Progenitor cell of endocrine pancreas (in vitro differentiated cells): ENCODE measurements at regions not wholly inside any gene's neighbourhood (a gene's known extent, or its start where the extent isn't known, plus 50 kb on each side); places are given as distances from the start of the nearest gene placed in this dataset.

Experiments used
- DNase-seq: peaks from one replicate; pipeline ENCODE4 v3.0.0; 2021; ENCODE audit warnings: low spot score; ENCODE audit not compliant: unreplicated experiment
- H3K27ac Mint-ChIP-seq: 2 replicates; pipeline ENCODE4 v1.8.0; 2021; ENCODE audit warnings: mild to moderate bottlenecking, moderate library complexity, mixed read lengths
- H3K27me3 Mint-ChIP-seq: 2 replicates; pipeline ENCODE4 v1.8.0; 2021; ENCODE audit warnings: mixed read lengths
- H3K36me3 Mint-ChIP-seq: 2 replicates; pipeline ENCODE4 v1.8.0; 2022; ENCODE audit warnings: mixed read lengths; ENCODE audit not compliant: insufficient read depth
- H3K4me1 Mint-ChIP-seq: 2 replicates; pipeline ENCODE4 v1.8.0; 2021; ENCODE audit warnings: low read depth, mixed read lengths
- H3K4me3 Mint-ChIP-seq: 2 replicates; pipeline ENCODE4 v1.8.0; 2021; ENCODE audit warnings: low read depth, mild to moderate bottlenecking, moderate library complexity, mixed read lengths
- H3K9me3 Mint-ChIP-seq: 2 replicates; pipeline ENCODE4 v1.8.0; 2021; ENCODE audit warnings: low read depth, mixed read lengths
- TF ChIP-seq, protein P1 (sequence below): fragments of 200-600 bp; sonication (generic); IDR thresholded peaks from one replicate; pipeline ENCODE4 v1.5.0; 2021; ENCODE audit warnings: antibody characterized with exemption, mild to moderate bottlenecking; ENCODE audit not compliant: unreplicated experiment

DNA sequence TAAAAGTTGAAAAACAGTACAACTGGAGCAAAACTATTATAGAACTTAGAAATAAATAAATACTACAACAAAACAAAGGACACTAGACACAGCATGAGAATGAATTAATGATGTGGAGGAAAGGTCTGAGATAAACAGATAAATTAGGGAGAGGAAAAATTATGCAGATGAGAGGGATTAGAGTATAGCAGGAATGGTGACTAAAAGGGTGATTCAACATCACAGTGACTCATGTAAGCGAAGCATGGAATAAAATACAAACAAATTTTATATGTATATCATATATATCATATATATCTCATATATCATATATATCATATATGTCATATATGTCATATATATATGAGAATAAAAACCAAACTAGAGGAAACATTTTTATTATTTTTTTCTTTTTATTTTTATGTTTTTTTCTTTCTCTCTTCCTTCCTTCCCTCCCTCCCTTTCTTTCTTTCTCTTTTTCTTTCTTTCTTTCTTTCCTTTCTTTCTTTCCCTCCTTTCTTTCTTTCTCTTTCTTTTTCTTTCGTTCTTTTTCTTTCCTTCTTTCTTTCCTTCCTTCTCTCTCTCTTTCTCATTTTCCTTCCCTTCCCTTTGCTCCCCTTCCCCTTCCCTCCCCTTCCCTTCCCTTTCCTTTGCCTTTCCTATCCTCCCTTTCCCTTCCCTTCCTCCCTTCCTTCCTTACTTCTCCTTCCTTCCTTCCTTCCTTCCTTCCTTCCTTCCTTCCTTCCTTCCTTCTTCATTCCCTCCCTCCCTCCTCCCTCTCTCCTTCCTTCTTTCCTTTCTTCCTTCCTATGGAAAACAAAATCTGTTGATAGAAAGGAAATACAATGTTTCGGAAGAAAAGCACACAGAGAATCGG is 1014.6 kb downstream of the GRIK2 start:
- DNase-seq, result no peak
- no peaks in the 10 kb centered on the region for H3K27me3 Mint-ChIP-seq
- H3K4me1 Mint-ChIP-seq, result no peaks in the 10 kb centered on the region
- no peaks in the 10 kb centered on the region for H3K36me3 Mint-ChIP-seq
- TF ChIP-seq, protein P1, sequence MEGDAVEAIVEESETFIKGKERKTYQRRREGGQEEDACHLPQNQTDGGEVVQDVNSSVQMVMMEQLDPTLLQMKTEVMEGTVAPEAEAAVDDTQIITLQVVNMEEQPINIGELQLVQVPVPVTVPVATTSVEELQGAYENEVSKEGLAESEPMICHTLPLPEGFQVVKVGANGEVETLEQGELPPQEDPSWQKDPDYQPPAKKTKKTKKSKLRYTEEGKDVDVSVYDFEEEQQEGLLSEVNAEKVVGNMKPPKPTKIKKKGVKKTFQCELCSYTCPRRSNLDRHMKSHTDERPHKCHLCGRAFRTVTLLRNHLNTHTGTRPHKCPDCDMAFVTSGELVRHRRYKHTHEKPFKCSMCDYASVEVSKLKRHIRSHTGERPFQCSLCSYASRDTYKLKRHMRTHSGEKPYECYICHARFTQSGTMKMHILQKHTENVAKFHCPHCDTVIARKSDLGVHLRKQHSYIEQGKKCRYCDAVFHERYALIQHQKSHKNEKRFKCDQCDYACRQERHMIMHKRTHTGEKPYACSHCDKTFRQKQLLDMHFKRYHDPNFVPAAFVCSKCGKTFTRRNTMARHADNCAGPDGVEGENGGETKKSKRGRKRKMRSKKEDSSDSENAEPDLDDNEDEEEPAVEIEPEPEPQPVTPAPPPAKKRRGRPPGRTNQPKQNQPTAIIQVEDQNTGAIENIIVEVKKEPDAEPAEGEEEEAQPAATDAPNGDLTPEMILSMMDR, result no peak
- no peak overlapping the region for H3K27ac Mint-ChIP-seq
- H3K4me3 Mint-ChIP-seq, result no peak overlapping the region
- H3K9me3 Mint-ChIP-seq, result peaks cover 3% of the 10 kb centered on the region

DNA sequence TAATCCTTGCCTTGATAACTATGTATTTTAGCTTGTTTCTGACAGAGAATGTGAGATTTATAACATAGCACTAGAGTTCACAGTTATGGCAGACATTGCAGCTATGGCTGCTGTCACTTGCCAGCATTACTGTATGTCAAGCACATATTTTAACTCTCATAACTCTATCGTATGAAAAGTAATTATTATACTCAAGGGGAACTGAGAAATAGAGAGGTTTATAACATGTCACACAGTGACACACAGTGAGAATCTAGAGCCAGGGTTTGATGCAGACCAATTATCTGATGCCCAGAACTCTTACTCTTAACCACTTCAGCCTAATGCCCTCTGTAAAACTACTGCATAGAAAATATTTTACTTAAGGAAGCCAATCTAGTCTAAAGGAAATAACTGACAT is 1012.4 kb downstream of the GRIK2 start:
- Mint-ChIP-seq H3K36me3 (no peaks in the 10 kb centered on the region), H3K4me1 (no peaks in the 10 kb centered on the region), H3K27ac (no peak overlapping the region), H3K9me3 (peaks cover 3% of the 10 kb centered on the region), H3K27me3 (no peaks in the 10 kb centered on the region), H3K4me3 (no peak overlapping the region)
- TF ChIP-seq, protein P1, result no peak
- no peak for DNase-seq

DNA sequence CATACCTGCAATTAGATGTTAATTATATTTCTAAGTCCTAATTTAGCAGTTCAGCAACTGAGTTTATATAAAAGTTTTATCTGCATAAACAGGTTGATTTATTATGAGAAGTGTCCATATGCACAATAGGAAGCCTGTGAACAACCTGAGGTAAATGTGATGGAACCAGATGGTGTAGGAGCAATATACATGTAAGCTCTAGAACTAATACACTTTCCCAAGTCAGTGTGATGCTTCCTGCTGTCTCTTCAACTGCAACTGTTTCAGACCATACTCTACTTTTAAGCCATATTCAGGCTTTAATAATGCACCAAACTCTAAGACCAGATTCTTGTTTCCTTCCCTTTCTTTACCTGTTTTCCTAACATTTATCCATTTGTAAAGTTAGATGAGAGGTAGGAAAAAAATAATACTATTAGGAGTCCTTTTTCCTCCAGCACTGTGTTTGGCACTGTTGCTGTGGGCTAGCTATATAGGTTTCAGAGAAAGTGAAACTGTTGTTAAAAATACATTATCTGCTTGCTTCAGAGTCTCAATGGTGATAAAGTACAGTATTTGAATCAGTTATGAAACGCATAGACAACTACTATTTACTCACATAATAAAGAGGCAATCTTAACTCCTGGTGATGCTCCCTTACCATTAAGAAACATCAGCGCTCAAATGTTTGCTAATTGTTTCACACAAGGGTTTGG is 1009.3 kb downstream of the GRIK2 start:
- TF ChIP-seq, protein P1, result no peak
- Mint-ChIP-seq H3K4me1 (no peaks in the 10 kb centered on the region), H3K27me3 (no peaks in the 10 kb centered on the region), H3K27ac (no peak overlapping the region), H3K4me3 (no peak overlapping the region), H3K36me3 (no peaks in the 10 kb centered on the region), H3K9me3 (peaks cover 3% of the 10 kb centered on the region)
- no peak for DNase-seq

DNA sequence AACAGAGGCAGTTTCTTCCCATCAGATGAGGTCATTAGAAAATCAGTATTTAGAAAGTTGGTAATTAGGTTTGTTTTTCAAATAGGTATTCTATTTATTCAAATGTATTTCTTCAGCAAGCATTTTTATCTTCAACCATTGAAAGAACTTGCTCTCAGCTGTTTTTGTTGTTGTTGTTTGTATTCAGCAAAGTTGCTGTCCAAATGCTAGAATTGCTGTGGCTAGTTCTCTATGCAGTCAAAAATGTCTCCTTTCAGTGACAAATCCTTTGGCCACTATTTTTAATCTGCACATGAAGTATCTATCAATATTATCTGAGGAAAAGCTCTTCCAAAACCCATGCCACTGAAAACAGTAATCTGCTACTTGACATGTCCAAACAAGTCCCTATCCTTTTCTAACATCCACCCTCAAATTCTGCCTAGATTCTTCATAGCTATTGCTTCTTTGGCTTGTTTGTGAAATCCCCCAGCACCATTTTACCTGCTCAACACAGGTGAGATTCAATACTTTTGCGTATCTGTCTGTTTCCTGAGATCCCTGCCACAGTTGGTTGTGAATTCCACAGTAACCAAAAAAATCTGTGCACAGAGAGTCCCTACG is 1005.4 kb downstream of the GRIK2 start:
- no peak overlapping the region for H3K4me3 Mint-ChIP-seq
- H3K27me3 Mint-ChIP-seq, result no peaks in the 10 kb centered on the region
- H3K9me3 Mint-ChIP-seq, result peaks cover 6% of the 10 kb centered on the region
- H3K4me1 Mint-ChIP-seq, result no peaks in the 10 kb centered on the region
- no peak overlapping the region for H3K27ac Mint-ChIP-seq
- TF ChIP-seq, protein P1, result no peak
- no peak for DNase-seq
- no peaks in the 10 kb centered on the region for H3K36me3 Mint-ChIP-seq

DNA sequence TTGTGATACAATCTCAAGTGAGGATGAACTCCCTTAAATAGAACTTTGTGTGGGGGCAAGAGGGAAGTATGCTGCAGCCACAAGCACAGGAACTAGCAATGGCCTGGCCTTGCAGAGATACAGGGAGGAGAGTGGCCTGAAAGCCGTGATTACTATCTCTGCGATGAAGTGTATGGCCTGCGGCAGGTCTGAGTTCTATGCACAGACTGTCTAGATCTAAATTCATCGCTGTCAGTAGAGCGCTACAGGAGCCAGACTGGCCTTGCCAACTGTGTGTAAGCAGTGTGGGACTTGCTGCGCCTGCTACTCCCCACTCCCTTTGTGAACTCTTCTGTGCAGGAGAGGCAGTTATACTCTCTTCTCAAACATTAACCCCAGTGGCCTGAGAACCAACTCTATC is 997.0 kb downstream of the GRIK2 start:
- DNase-seq, result no peak
- TF ChIP-seq, protein P1, result no peak
- Mint-ChIP-seq H3K4me3 (no peak overlapping the region), H3K4me1 (no peaks in the 10 kb centered on the region), H3K36me3 (no peaks in the 10 kb centered on the region), H3K27ac (no peak overlapping the region), H3K27me3 (no peaks in the 10 kb centered on the region), H3K9me3 (peaks cover 10% of the 10 kb centered on the region)
